GM12873 (cell line): ENCODE measurements at regions not wholly inside any gene's neighbourhood (a gene's known extent, or its start where the extent isn't known, plus 50 kb on each side); places are given as distances from the start of the nearest gene placed in this dataset.

Experiments
- CTCF ChIP-seq: IDR thresholded peaks from 2 replicates; pipeline ENCODE4 v1.5.1; 2012; ENCODE audit warnings: low read depth, mild to moderate bottlenecking, moderate library complexity, low read length, control low read depth; ENCODE audit not compliant: insufficient read depth; ENCODE audit errors: missing control alignments

GRCh38 chr17:55582897-55583296 is 71.6 kb upstream of the SMIM36 start:
- no peak for TF ChIP-seq CTCF

DNA sequence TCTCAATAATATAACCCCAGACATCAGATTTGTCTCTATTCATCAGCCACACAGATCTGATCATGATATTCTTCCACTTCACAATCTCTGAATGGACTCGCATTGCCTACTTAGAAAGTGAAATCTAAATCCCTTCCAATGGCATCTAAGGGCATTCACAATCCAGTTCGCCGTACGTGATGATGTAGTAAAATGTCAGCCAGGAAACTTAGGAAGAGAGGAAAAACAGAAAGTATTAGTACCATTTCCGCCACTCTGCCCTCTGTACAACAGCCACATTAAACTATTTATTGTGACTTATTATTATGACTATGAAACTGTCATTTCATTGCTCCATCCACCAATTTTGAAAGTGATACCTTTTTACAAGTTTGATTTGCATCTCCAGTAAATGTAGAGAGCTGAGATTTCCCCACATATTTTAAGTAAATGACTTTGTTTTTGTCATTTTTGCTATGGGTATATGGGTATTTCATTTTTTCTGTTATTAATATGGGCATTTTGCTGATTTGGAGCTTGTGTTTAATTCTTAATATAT is 69.4 kb upstream of the SMIM36 start:
- no peak for TF ChIP-seq CTCF

DNA sequence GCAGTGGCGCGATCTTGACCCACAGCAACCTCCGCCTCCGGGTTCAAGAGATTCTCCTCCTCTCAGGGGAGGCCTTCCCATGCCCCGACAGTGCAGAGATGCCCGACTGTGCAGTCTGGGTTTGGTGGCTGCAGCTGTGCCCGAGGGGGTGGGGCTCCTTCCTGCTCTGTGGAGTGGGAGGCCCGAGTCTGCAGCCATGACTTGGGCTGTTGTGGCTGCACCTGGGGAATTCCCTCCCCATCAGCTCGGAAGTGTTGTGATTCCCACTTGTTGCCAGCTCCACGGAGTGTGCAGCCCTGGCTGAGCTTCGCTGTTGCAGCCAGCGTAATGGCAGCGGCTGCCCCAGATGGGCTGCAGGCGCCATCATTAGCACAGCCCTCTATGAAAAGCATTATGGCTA is 66.4 kb upstream of the SMIM36 start:
- no peak for TF ChIP-seq CTCF

DNA sequence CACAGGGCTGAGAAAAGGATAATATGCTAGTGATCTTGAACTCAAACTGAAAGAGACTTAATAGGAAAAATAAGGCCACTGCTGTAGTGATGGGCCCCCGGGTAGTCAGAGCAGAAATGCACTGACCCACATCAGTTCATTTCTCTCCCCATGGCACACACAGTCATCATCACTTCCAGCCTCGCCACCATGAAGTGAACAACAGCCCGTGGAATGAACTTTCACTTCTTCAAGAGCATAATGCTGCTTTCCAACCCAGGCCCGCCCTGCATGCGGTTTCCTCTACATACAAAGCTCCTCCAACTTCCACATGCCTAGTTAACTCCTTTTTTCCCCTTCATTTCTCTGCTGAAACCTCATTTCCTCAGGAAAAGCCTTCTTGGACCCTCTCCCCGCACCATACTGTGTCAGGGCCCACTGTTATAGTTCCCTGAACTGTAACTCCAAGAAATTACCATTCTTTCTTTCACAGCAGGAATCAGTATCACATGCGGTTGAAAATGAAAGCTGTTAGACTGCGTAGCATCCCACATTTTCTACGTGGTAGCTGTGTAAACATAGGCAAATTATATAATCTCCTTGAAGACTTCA is 65.8 kb upstream of the SMIM36 start:
- TF ChIP-seq CTCF = no peak

GRCh38 chr17:55576237-55576995 is 65.2 kb upstream of the SMIM36 start:
- no peak for TF ChIP-seq CTCF

GRCh38 chr17:55575058-55575636 is 63.9 kb upstream of the SMIM36 start:
- no peak for TF ChIP-seq CTCF

GRCh38 chr17:55572599-55572998 is 61.3 kb upstream of the SMIM36 start:
- TF ChIP-seq CTCF = no peak
